Activated CD4-positive, alpha-beta T cell treated with anti-CD3 and anti-CD28 coated beads, Interleukin-2, Interleukin-4, amounts not matched to agents 100 ng/mL and 50 ng/mL, durations not matched to agents 16 hours and 8 hours (primary cell): ENCODE measurements at regions not wholly inside any gene's neighbourhood (a gene's known extent, or its start where the extent isn't known, plus 50 kb on each side); places are given as distances from the start of the nearest gene placed in this dataset.
"Not testable (repeated sequence)": the region's sequence is repeated elsewhere in the genome, so short reads cannot be mapped to it uniquely, and the experiment has no call there.

ENCODE experiments used
- DNase-seq: peaks from one replicate; pipeline ENCODE4 v3.0.0-alpha.2; 2020; ENCODE audit warnings: low spot score

GRCh38 chr11:92026664-92027063, 198.0 kb upstream of the FAT3 start:
- DNase-seq = no peak

DNA sequence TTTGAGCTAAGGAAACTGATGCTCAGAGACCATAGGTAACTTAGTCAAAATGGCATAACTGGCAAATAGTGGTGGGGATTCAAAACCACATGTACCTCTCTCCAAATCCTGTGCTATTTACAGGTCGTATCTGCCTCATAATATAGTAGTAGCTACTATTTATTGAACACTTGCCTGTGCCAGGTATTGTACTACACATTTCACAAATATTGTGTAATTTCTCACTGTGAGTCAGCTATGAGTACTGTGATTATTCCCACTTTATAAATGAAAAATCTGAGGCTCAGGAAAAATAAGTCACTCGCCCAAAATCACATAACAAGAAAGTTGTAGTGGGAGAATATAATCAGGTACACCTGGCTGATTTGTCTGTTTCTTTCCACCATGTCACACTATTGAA, 199.8 kb upstream of the FAT3 start:
- DNase-seq = no peak

- DNase-seq = no peak
Observed at GRCh38 chr11:92022499-92022898, 202.1 kb upstream of the FAT3 start.

DNA sequence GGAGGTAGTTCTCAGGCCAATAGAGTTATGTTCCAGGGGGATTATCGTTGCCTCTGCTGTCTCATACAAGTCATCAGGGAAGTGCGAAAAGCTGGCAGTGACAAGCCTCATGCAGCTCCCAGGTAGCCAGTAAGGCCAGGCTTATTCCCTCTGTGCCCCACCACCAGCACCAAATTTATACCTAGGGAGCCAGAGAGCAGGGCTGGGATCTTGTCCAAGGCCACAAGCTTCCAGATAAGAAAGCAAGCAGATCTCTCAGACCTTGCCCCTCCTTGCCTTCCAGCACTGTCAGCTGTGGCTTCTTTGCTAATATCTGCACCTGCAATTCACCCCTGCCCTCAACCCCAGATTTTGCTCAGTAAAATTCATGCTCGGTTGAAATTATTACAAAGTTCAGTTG, 206.3 kb upstream of the FAT3 start:
- no peak for DNase-seq

DNA sequence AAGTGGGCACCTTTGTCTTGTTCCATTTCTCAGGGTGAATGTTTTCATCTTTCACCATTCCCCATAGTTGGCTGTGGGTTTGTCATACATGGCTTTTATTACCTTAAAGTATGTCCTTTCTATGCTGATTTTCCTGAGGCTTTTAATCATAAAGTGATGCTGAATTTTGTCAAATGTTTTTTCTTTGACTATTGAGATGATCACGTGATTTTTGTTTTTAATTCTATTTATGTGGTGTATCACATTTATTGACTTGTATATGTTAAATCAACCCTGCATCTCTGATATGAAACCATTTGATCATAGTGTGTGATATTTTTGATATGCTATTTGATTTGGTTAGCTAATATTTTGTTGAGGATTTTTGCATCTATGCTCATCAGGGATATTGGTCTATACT, 216.4 kb upstream of the FAT3 start:
- no peak for DNase-seq

- DNase-seq = no peak
Observed at GRCh38 chr11:92002568-92002967, 222.1 kb upstream of the FAT3 start.

DNA sequence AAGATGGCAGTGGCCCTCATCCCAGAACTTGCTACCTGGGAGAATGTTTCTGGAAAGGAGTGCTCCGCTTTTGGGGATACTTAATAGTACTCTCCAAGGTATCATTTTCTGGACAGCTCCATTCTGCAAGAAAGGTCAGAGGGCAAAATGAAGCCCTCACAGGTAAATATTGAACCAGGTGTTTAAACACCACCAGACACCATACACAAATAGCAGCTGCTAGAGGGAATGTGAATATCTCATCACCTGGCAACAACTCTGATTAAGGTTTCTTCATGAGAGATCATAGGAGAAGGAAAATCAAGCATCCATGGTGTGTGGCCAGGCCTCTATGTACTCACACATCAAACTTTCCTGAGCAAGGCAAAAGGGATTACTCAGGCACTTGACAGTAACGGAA, 226.1 kb upstream of the FAT3 start:
- no peak for DNase-seq

DNA sequence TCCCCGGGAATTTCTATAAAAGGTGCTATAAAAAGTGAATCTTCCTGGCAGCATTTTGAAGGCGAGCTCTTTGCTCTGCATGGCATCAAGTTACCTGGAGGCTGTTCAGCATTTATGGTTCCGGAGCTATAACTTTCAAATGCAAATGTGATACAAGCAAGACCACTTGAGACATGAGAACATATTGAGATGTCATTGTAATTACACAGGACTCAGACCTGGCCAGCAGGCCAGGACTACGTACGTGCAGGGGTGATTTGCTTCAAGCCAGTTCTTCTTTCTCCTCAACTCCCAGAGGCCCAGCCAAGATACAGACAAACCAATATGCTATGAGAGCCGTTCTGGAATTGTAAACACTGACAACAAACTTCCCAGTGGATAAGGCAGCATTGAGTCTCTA, 227.4 kb upstream of the FAT3 start:
- no peak for DNase-seq

DNA sequence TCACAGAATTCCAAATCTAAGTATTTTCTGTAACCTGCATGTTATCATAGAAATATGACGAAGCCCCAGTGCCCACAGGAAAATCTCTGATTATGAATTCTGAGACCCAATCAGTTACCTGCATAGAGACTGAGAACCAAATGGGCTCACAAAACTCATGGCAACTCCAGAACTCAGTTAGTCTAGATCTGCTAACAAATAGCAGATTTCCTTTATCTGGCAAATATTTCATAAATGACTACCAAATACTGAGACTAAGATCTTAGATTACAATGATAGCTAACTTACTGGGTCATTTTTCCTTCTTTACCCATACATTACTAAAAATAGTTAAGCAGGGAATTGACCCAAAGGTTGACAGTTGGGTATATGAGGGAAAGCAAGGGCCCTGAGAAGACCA, 228.1 kb upstream of the FAT3 start:
- DNase-seq = no peak

- not testable (repeated sequence) for DNase-seq
Observed at GRCh38 chr11:91988443-91988842, 236.2 kb upstream of the FAT3 start.

- DNase-seq = no peak
Observed at GRCh38 chr11:91986218-91986617, 238.4 kb upstream of the FAT3 start.

- DNase-seq = no peak
Observed at GRCh38 chr11:91984033-91984584, 240.5 kb upstream of the FAT3 start.

GRCh38 chr11:91981995-91982394, 242.6 kb upstream of the FAT3 start:
- DNase-seq = no peak

DNA sequence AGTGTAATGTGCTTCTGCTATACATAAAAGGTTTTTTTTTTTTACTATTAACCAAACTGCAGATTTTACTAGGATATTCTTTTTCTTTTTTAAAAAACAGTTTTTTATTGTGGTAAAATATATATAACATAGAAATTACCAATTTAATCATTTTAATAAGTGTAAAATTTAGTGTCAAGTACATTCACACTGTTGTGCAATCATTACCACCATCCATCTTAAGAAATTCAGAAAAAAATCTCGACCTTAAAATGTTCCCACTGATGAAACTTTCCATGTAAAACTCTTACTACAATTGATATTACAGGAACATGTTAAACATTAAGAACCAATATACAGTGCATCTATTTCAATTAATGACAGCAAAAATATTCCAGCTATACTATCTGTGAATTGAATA, 244.8 kb upstream of the FAT3 start:
- DNase-seq = no peak

DNA sequence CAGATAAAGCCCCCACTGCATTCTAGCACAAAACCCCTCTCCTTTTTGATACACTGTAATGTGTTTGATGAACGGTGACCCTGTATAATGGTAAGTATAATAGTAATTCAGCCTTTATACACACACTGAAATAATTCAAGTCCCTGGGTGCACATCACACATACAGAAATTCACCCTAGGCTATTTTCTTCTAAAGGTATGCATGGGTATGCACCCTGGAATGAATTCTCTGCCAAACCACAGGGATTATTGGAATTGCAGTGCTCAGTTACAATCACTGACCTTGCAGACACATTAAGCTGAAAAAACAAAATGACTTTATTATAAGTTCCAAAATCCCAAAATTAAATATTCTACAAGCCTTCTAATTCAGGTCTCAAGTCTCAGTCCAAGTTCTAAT, 245.9 kb upstream of the FAT3 start:
- DNase-seq = no peak

- DNase-seq = no peak
Observed at GRCh38 chr11:91972665-91973266, 251.9 kb upstream of the FAT3 start.

GRCh38 chr11:91970624-91971023, 254.0 kb upstream of the FAT3 start:
- DNase-seq = no peak

- no peak for DNase-seq
Observed at GRCh38 chr11:91969486-91969885, 255.1 kb upstream of the FAT3 start.

GRCh38 chr11:91967691-91968045, 256.9 kb upstream of the FAT3 start:
- DNase-seq = no peak

- no peak for DNase-seq
Observed at GRCh38 chr11:91967026-91967690, 257.5 kb upstream of the FAT3 start.

DNA sequence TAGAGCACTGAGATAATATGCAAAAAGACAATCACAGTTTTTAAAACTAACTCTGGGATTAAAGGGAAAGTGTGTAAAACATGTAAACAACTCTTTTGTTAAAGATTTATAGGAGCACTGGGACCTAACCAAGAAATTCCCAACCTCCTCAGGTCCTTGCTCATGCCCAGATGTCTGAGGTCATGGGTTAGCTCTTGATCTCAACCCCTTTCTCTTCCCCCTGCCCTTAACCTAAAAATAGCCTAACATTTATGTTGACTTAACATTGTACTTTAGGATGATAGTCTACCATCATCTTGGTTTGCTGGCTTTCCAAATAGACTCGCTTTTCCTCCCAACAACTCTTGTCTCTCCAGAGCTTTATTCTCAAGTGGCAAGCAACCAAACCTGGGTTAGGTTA, 258.2 kb upstream of the FAT3 start:
- DNase-seq = no peak

- no peak for DNase-seq
Observed at GRCh38 chr11:91960770-91961169, 263.8 kb upstream of the FAT3 start.

- no peak for DNase-seq
Observed at GRCh38 chr11:91959411-91959810, 265.2 kb upstream of the FAT3 start.

- DNase-seq = no peak
Observed at GRCh38 chr11:91956711-91957110, 267.9 kb upstream of the FAT3 start.
